HepG2 (cell line): ENCODE measurements at regions not wholly inside any gene's neighbourhood (a gene's known extent, or its start where the extent isn't known, plus 50 kb on each side); places are given as distances from the start of the nearest gene placed in this dataset.
A peak's percentile ranks its signal among the peaks of the same experiment; 100 is the strongest.

Experiments
- ARID5B ChIP-seq: IDR thresholded peaks from 2 replicates; pipeline ENCODE4 v1.4.0; 2020; ENCODE audit warnings: mild to moderate bottlenecking, missing genetic modification reagents
- ATF4 ChIP-seq, 2 experiments: fragments of 450-650 bp in 1 of 2; sonication (generic) in 1 of 2; formaldehyde crosslinking; IDR thresholded peaks; 2 replicates each; pipeline versions ENCODE4 v1.5.0 to v1.8.0; 2020 to 2022; ENCODE audit warnings: mild to moderate bottlenecking in 1 of 2, missing genetic modification reagents in 1 of 2
- EHMT2 ChIP-seq: fragments of 200-600 bp; sonication (generic); IDR thresholded peaks from 2 replicates; pipeline ENCODE4 v1.7.0; 2017; ENCODE audit warnings: antibody characterized with exemption, low read depth, low read length, borderline replicate concordance
- GTF2F1 ChIP-seq: fragments of 150-350 bp; IDR thresholded peaks from 2 replicates; pipeline ENCODE4 v1.6.1; 2014; ENCODE audit warnings: low read length
- IKZF1 ChIP-seq: fragments of 450-650 bp; IDR thresholded peaks from 2 replicates; pipeline ENCODE4 v1.7.1; 2016
- MAFK ChIP-seq, 2 experiments: IDR thresholded peaks in 1 of 2; conservative IDR thresholded peaks in 1 of 2; 2 replicates each; pipeline ENCODE4 v1.6.1; 2011; ENCODE audit warnings: improper control_type of control experiment in 2 of 2, low read length in 2 of 2
- MXI1 ChIP-seq: IDR thresholded peaks from 3 replicates; pipeline ENCODE4 v1.6.1; 2012; ENCODE audit warnings: low read depth, low read length, inconsistent platforms, borderline replicate concordance
- NFKB2 ChIP-seq: sonication (generic); formaldehyde crosslinking; IDR thresholded peaks from 2 replicates; pipeline ENCODE4 v1.4.0; 2020; ENCODE audit warnings: missing genetic modification reagents, borderline replicate concordance
- PAXIP1 ChIP-seq: sonication (generic); formaldehyde crosslinking; conservative IDR thresholded peaks from 2 replicates; pipeline ENCODE4 v1.4.0; 2020; ENCODE audit warnings: mild to moderate bottlenecking, missing genetic modification reagents, moderate library complexity
- PITX1 ChIP-seq: sonication (generic); formaldehyde crosslinking; IDR thresholded peaks from 2 replicates; pipeline ENCODE4 v1.5.1; 2020; ENCODE audit warnings: mild to moderate bottlenecking, missing genetic modification reagents
- PLSCR1 ChIP-seq: sonication (generic); formaldehyde crosslinking; IDR thresholded peaks from 2 replicates; pipeline ENCODE4 v1.5.0; 2020; ENCODE audit warnings: missing genetic modification reagents, mild to moderate bottlenecking, borderline replicate concordance
- RARG ChIP-seq: sonication (generic); formaldehyde crosslinking; IDR thresholded peaks from 2 replicates; pipeline ENCODE4 v1.4.0; 2020; ENCODE audit warnings: low read depth, mild to moderate bottlenecking, missing genetic modification reagents
- RCOR2 ChIP-seq: IDR thresholded peaks from 2 replicates; pipeline ENCODE4 v1.6.1; 2016; ENCODE audit warnings: missing biosample characterization, missing genetic modification reagents
- SOX5 ChIP-seq: IDR thresholded peaks from 2 replicates; pipeline ENCODE4 v1.6.1; 2016; ENCODE audit warnings: borderline replicate concordance
- ZBTB3 ChIP-seq: sonication (generic); formaldehyde crosslinking; IDR thresholded peaks from 2 replicates; pipeline ENCODE4 v1.4.0; 2020; ENCODE audit warnings: low read depth, mild to moderate bottlenecking, moderate library complexity, missing genetic modification reagents, borderline replicate concordance
- ZKSCAN8 ChIP-seq: IDR thresholded peaks from 2 replicates; pipeline ENCODE4 v1.6.1; 2016; ENCODE audit warnings: borderline replicate concordance, missing genetic modification reagents, missing compliant biosample characterization
- ZNF44 ChIP-seq: sonication (generic); formaldehyde crosslinking; IDR thresholded peaks from 2 replicates; pipeline ENCODE4 v1.5.1; 2020; ENCODE audit warnings: mild to moderate bottlenecking, missing genetic modification reagents
- ZNF841 ChIP-seq: sonication (generic); formaldehyde crosslinking; IDR thresholded peaks from 2 replicates; pipeline ENCODE4 v1.8.1; 2023; ENCODE audit warnings: missing genetic modification reagents, borderline replicate concordance

- 0 out of 2 replicates have a peak, but pooled peaks have one; percentile 11 for TF ChIP-seq ZKSCAN8 (CRISPR knock-in tag)
- peak; percentile 45; the same call in 1 of the 2 replicates for TF ChIP-seq PAXIP1 (CRISPR knock-in tag)
- TF ChIP-seq ZNF841 (CRISPR knock-in tag): no peak
- TF ChIP-seq ZNF44 (CRISPR knock-in tag): no peak
- TF ChIP-seq MAFK (conservative IDR thresholded peaks at IDR 0.05 in 1 of 2, IDR thresholded peaks at IDR 0.05 in 1 of 2; ENCODE audit: low read length in 2 of 2): peak in 1 of 2 experiments; percentile 58; a peak in 3 of 4 replicates
- TF ChIP-seq RCOR2: peak; percentile 33; the same call in 1 of the 2 replicates
- no peak for TF ChIP-seq PLSCR1
- TF ChIP-seq ARID5B (CRISPR knock-in tag): peak; percentile 21
- TF ChIP-seq EHMT2: no peak
- peak; percentile 42; the same call in 1 of the 2 replicates for TF ChIP-seq SOX5 (CRISPR knock-in tag)
- TF ChIP-seq ZBTB3 (CRISPR knock-in tag): 0 out of 2 replicates have a peak, but pooled peaks have one; percentile 13
- no peak for TF ChIP-seq RARG
- peak in 1 of 2 experiments; percentile 59; a peak in 2 of 4 replicates for TF ChIP-seq ATF4 (CRISPR knock-in tag; IDR thresholded peaks at IDR 0.05)
- no peak for TF ChIP-seq PITX1 (CRISPR knock-in tag)
- no peak for TF ChIP-seq NFKB2 (CRISPR knock-in tag)
- no peak for TF ChIP-seq GTF2F1
- no peak for TF ChIP-seq MXI1
- TF ChIP-seq IKZF1: no peak
Observed at GRCh38 chr19:56930647-56931535, 90.4 kb upstream of the PEG3 start (continued).
